ENCODE measurements at regions not wholly inside any gene's neighbourhood (a gene's known extent, or its start where the extent isn't known, plus 50 kb on each side); places are given as distances from the start of the nearest gene placed in this dataset.

- no peak overlapping the region for H3K4me3 ChIP-seq (ENCODE audit: low read depth, low read length)
- no peak for TF ChIP-seq CTCF (IDR thresholded peaks at IDR 0.05; ENCODE audit: low read depth, low read length)
- no peaks in the 10 kb centered on the region for H3K27me3 ChIP-seq (ENCODE audit: insufficient read depth, low read depth, severe bottlenecking)
- no peak for DNase-seq
- no peaks in the 10 kb centered on the region for H3K36me3 ChIP-seq
- H3K27ac ChIP-seq: no peak overlapping the region
- no peaks in the 10 kb centered on the region for H3K9me3 ChIP-seq (ENCODE audit: severe bottlenecking)
Observed at GRCh38 chr3:180402471-180403073, 199.4 kb upstream of the TTC14 start.

DNA sequence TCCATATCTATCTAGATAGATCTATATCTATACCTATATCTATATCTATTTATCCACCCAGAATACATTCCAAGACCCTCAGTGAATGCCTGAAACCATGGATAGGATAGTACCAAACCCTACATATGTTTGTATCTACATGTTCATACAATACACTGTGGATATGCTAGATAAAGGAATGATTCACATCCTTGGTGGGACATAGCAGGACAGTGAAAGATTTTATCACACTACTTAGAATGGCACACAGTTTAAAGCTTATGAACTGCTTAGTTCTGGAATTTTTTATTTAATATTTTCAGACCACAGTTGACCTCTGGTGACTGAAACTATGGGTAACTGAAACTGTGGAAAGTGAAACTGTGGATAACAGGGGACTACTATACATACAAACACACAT lies 198.8 kb upstream of the TTC14 start:
- Histone ChIP-seq H3K27me3 (ENCODE audit: insufficient read depth, low read depth, severe bottlenecking) (no peaks in the 10 kb centered on the region), H3K36me3 (no peaks in the 10 kb centered on the region), H3K9me3 (ENCODE audit: severe bottlenecking) (no peaks in the 10 kb centered on the region), H3K27ac (no peak overlapping the region), H3K4me3 (ENCODE audit: low read depth, low read length) (no peak overlapping the region)
- no peak for TF ChIP-seq CTCF (IDR thresholded peaks at IDR 0.05; ENCODE audit: low read depth, low read length)
- DNase-seq: no peak

- no peak overlapping the region for H3K4me3 ChIP-seq (ENCODE audit: low read depth, low read length)
- H3K36me3 ChIP-seq: no peaks in the 10 kb centered on the region
- H3K9me3 ChIP-seq (ENCODE audit: severe bottlenecking): no peaks in the 10 kb centered on the region
- DNase-seq: no peak
- no peaks in the 10 kb centered on the region for H3K27me3 ChIP-seq (ENCODE audit: insufficient read depth, low read depth, severe bottlenecking)
- no peak overlapping the region for H3K27ac ChIP-seq
- no peak for TF ChIP-seq CTCF (IDR thresholded peaks at IDR 0.05; ENCODE audit: low read depth, low read length)
Observed at GRCh38 chr3:180408654-180409053, 193.3 kb upstream of the TTC14 start.

DNA sequence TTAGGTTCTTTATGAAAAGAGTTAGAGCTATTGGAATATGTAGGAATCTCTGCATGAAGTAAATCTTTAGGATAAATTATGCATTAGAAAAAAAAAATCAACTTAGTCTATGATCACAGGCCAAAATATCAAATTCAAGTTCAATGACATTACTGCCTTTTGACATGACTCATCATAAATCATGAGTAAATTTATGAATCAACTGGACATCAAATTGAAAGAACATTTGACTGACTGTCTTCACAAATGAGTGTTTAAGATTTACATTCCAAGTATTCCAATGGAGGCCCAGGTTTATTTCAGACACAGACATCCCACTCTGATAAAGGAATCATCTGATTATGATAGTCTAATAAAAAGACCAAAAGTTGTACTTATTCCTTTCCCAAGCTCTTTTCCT lies 192.8 kb upstream of the TTC14 start:
- no peak for DNase-seq
- Histone ChIP-seq H3K9me3 (ENCODE audit: severe bottlenecking) (no peaks in the 10 kb centered on the region), H3K27ac (no peak overlapping the region), H3K36me3 (no peaks in the 10 kb centered on the region), H3K4me3 (ENCODE audit: low read depth, low read length) (no peak overlapping the region), H3K27me3 (ENCODE audit: insufficient read depth, low read depth, severe bottlenecking) (no peaks in the 10 kb centered on the region)
- no peak for TF ChIP-seq CTCF (IDR thresholded peaks at IDR 0.05; ENCODE audit: low read depth, low read length)

DNA sequence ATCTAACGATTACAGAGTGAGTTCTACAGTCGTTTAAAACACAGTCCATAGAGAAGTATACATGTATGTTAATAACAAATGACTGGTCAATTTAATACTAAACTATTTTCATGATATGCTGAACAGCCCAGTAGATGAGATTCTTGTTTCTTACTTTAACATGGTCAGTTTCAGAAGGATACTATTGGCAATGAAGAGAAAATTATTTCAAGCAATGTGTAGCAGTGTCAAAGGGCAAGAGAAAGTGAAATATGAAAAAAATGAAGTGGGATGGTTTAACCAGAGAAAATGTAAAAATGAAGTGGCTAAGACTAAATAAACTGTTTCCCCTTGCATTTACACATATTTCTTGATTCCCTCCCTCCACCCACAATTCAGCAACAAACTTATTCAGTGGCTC lies 192.1 kb upstream of the TTC14 start:
- Histone ChIP-seq H3K36me3 (no peaks in the 10 kb centered on the region), H3K4me3 (ENCODE audit: low read depth, low read length) (no peak overlapping the region), H3K27me3 (ENCODE audit: insufficient read depth, low read depth, severe bottlenecking) (no peaks in the 10 kb centered on the region), H3K27ac (no peak overlapping the region), H3K9me3 (ENCODE audit: severe bottlenecking) (no peaks in the 10 kb centered on the region)
- no peak for TF ChIP-seq CTCF (IDR thresholded peaks at IDR 0.05; ENCODE audit: low read depth, low read length)
- no peak for DNase-seq

- H3K4me3 ChIP-seq (ENCODE audit: low read depth, low read length): no peak overlapping the region
- no peaks in the 10 kb centered on the region for H3K9me3 ChIP-seq (ENCODE audit: severe bottlenecking)
- no peaks in the 10 kb centered on the region for H3K27me3 ChIP-seq (ENCODE audit: insufficient read depth, low read depth, severe bottlenecking)
- TF ChIP-seq CTCF (IDR thresholded peaks at IDR 0.05; ENCODE audit: low read depth, low read length): no peak
- H3K27ac ChIP-seq: no peak overlapping the region
- no peaks in the 10 kb centered on the region for H3K36me3 ChIP-seq
- DNase-seq: no peak
Observed at GRCh38 chr3:180414157-180414556, 187.8 kb upstream of the TTC14 start.

Data from WERI-Rb-1 (cell line).